ENCODE measurements at regions not wholly inside any gene's neighbourhood (a gene's known extent, or its start where the extent isn't known, plus 50 kb on each side); places are given as distances from the start of the nearest gene placed in this dataset.

- TF ChIP-seq, protein P1, sequence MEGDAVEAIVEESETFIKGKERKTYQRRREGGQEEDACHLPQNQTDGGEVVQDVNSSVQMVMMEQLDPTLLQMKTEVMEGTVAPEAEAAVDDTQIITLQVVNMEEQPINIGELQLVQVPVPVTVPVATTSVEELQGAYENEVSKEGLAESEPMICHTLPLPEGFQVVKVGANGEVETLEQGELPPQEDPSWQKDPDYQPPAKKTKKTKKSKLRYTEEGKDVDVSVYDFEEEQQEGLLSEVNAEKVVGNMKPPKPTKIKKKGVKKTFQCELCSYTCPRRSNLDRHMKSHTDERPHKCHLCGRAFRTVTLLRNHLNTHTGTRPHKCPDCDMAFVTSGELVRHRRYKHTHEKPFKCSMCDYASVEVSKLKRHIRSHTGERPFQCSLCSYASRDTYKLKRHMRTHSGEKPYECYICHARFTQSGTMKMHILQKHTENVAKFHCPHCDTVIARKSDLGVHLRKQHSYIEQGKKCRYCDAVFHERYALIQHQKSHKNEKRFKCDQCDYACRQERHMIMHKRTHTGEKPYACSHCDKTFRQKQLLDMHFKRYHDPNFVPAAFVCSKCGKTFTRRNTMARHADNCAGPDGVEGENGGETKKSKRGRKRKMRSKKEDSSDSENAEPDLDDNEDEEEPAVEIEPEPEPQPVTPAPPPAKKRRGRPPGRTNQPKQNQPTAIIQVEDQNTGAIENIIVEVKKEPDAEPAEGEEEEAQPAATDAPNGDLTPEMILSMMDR (IDR thresholded peaks at IDR 0.05 in 4 of 5, conservative IDR thresholded peaks at IDR 0.05 in 1 of 5), result no peak
- no peak for TF ChIP-seq POLR2A (IDR thresholded peaks at IDR 0.05)
Measured at GRCh38 chr12:45535610-45536180, 193.8 kb upstream of the ARID2 start.
